SK-N-SH (cell line): ENCODE measurements at regions not wholly inside any gene's neighbourhood (a gene's known extent, or its start where the extent isn't known, plus 50 kb on each side); places are given as distances from the start of the nearest gene placed in this dataset.

ENCODE experiments used
- CTCF ChIA-PET: fragments of 300-600, 350-600 bp; formaldehyde crosslinking; extraction: SDS; loops from one replicate; lab custom pipeline; 2021; lab: Yijun Ruan, JAX
- POLR2A ChIA-PET: fragments of 350-600 bp; sonication (Branson Sonifier 250); formaldehyde crosslinking; extraction: SDS; loops from one replicate; lab custom pipeline; 2020; ENCODE audit warnings: antibody characterized with exemption, inconsistent platforms; lab: Yijun Ruan, JAX
- DNase-seq: peaks from one replicate; pipeline ENCODE4 v3.0.0; 2012
- H2AFZ ChIP-seq: fragments of 200-600 bp; sonication (generic); 2 replicates; pipeline ENCODE4 v1.8.1; 2016; ENCODE audit warnings: antibody characterized with exemption, mild to moderate bottlenecking, low read depth
- H3F3A ChIP-seq: fragments of 200-600 bp; sonication (generic); replicated peaks from 2 replicates; pipeline ENCODE3; 2016; ENCODE audit warnings: antibody characterized with exemption, mild to moderate bottlenecking; ENCODE audit not compliant: insufficient read depth
- H3K27ac ChIP-seq, 2 experiments: fragments of 200-500 bp in 1 of 2; fragments of 200-600 bp in 1 of 2; sonication (Bioruptor generic) in 1 of 2; sonication (generic), shearing (Covaris generic) in 1 of 2; 2 replicates each; pipeline versions ENCODE4 v1.5.1 to v1.6.1; 2014 to 2016; ENCODE audit warnings: low read depth in 2 of 2, inconsistent platforms in 1 of 2, low read length in 1 of 2, mild to moderate bottlenecking in 1 of 2, mixed read lengths in 1 of 2
- H3K27me3 ChIP-seq: fragments of 200-600 bp; sonication (generic), shearing (Covaris generic); 2 replicates; pipeline ENCODE4 v1.6.1; 2016; ENCODE audit warnings: mixed run types; ENCODE audit not compliant: insufficient read depth
- H3K36me3 ChIP-seq, 2 experiments: fragments of 200-500 bp in 1 of 2; fragments of 200-600 bp in 1 of 2; sonication (Bioruptor generic) in 1 of 2; sonication (generic) in 1 of 2; replicated peaks in 1 of 2; 2 replicates each; pipeline versions ENCODE3 to v1.5.1; 2014 to 2016; ENCODE audit warnings: low read length in 1 of 2, mild to moderate bottlenecking in 1 of 2; ENCODE audit not compliant: insufficient read depth in 2 of 2, control insufficient read depth in 1 of 2
- H3K4me1 ChIP-seq, 2 experiments: fragments of 200-500 bp in 1 of 2; fragments of 200-600 bp in 1 of 2; sonication (Bioruptor generic) in 1 of 2; sonication (generic), shearing (Covaris generic) in 1 of 2; 2 replicates each; pipeline versions ENCODE4 v1.5.1 to v1.6.1; 2014 to 2016; ENCODE audit warnings: low read depth in 1 of 2, low read length in 1 of 2, mixed run types in 1 of 2; ENCODE audit not compliant: insufficient read depth in 2 of 2, control insufficient read depth in 1 of 2
- H3K4me2 ChIP-seq: fragments of 200-600 bp; sonication (generic), shearing (Covaris generic); 2 replicates; pipeline ENCODE4 v1.6.1; 2017; ENCODE audit warnings: mixed run types
- H3K4me3 ChIP-seq, 2 experiments: fragments of 200-500 bp in 1 of 2; fragments of 200-600 bp in 1 of 2; sonication (Bioruptor generic) in 1 of 2; sonication (generic), shearing (Covaris generic) in 1 of 2; 2 replicates each; pipeline versions ENCODE4 v1.5.1 to v1.8.1; 2014 to 2016; ENCODE audit warnings: low read depth in 2 of 2, inconsistent platforms in 1 of 2, low read length in 1 of 2, mild to moderate bottlenecking in 1 of 2, mixed read lengths in 1 of 2, moderate library complexity in 1 of 2
- H3K79me2 ChIP-seq: fragments of 200-600 bp; sonication (generic); 2 replicates; pipeline ENCODE4 v1.8.1; 2017; ENCODE audit warnings: mild to moderate bottlenecking; ENCODE audit not compliant: insufficient read depth
- H3K9ac ChIP-seq: fragments of 200-600 bp; sonication (generic); 2 replicates; pipeline ENCODE4 v1.6.1; 2017; ENCODE audit warnings: mixed run types
- H3K9me2 ChIP-seq: fragments of 200-600 bp; sonication (generic); 2 replicates; pipeline ENCODE4 v1.6.1; 2017; ENCODE audit warnings: mixed run types
- H3K9me3 ChIP-seq: fragments of 200-600 bp; sonication (generic); 2 replicates; pipeline ENCODE4 v1.6.1; 2017; ENCODE audit warnings: mixed run types, mild to moderate bottlenecking, moderate library complexity
- H4K20me1 ChIP-seq: fragments of 200-600 bp; sonication (generic); 2 replicates; pipeline ENCODE4 v1.6.1; 2017; ENCODE audit warnings: mild to moderate bottlenecking, mixed run types; ENCODE audit not compliant: insufficient read depth
- ELF1 ChIP-seq: IDR thresholded peaks from 2 replicates; pipeline ENCODE4 v1.4.0; 2012
- EZH2phosphoT487 ChIP-seq: fragments of 200-600 bp; sonication (generic); IDR thresholded peaks from 2 replicates; pipeline ENCODE4 v1.6.1; 2017; ENCODE audit warnings: low read depth, mixed run types, mild to moderate bottlenecking, antibody characterized with exemption, moderate library complexity, borderline replicate concordance
- FOSL2 ChIP-seq: IDR thresholded peaks from 2 replicates; pipeline ENCODE4 v1.4.0; 2012; ENCODE audit warnings: low read depth, mild to moderate bottlenecking, moderate library complexity, borderline replicate concordance
- GABPA ChIP-seq: IDR thresholded peaks from 2 replicates; pipeline ENCODE4 v1.4.0; 2012; ENCODE audit warnings: low read depth, mild to moderate bottlenecking
- IRF3 ChIP-seq: fragments of 150-350 bp; IDR thresholded peaks from 2 replicates; pipeline ENCODE4 v1.6.1; 2016; ENCODE audit warnings: mild to moderate bottlenecking, low read depth, low read length
- JUND ChIP-seq: IDR thresholded peaks from 2 replicates; pipeline ENCODE4 v1.4.0; 2012
- MEF2A ChIP-seq: IDR thresholded peaks from 2 replicates; pipeline ENCODE4 v1.4.0; 2012; ENCODE audit warnings: low read depth, borderline replicate concordance
- POLR2AphosphoS5 ChIP-seq: IDR thresholded peaks from 2 replicates; pipeline ENCODE4 v1.6.1; 2012; ENCODE audit warnings: low read depth, low read length
- RFX5 ChIP-seq: IDR thresholded peaks from 2 replicates; pipeline ENCODE4 v1.6.1; 2012; ENCODE audit warnings: mild to moderate bottlenecking, improper control_type of control experiment, low read length
- RXRA ChIP-seq: IDR thresholded peaks from 2 replicates; pipeline ENCODE4 v1.4.0; 2012; ENCODE audit warnings: low read depth, mild to moderate bottlenecking, borderline replicate concordance
- SMC3 ChIP-seq: IDR thresholded peaks from 2 replicates; pipeline ENCODE4 v1.6.1; 2012; ENCODE audit warnings: low read depth, low read length, improper control_type of control experiment
- TEAD4 ChIP-seq: IDR thresholded peaks from 2 replicates; pipeline ENCODE4 v1.4.0; 2012; ENCODE audit warnings: mild to moderate bottlenecking, borderline replicate concordance; ENCODE audit not compliant: insufficient read depth
- WGBS: methylation state at CpG from one replicate; pipeline ENCODE4 v1.1.6; 2017; ENCODE audit warnings: low lambda C conversion rate; 5-methylcytosine and 5-hydroxymethylcytosine counted together
- TF ChIP-seq, protein P1 (sequence below): IDR thresholded peaks from 2 replicates; pipeline ENCODE4; 2012
- TF ChIP-seq, protein P2 (sequence below): IDR thresholded peaks from 2 replicates; pipeline ENCODE4 v1.4.0; 2012; ENCODE audit warnings: low read depth, borderline replicate concordance
- TF ChIP-seq, protein P3 (sequence below): fragments of 200-600 bp; sonication (generic); IDR thresholded peaks from 2 replicates; pipeline ENCODE4 v1.6.1; 2017; ENCODE audit warnings: antibody characterized with exemption, mild to moderate bottlenecking, moderate library complexity
- TF ChIP-seq, protein P4 (sequence below): IDR thresholded peaks from 2 replicates; pipeline ENCODE4 v1.6.1; 2012; ENCODE audit warnings: mild to moderate bottlenecking, low read depth, low read length, moderate library complexity
- TF ChIP-seq, protein P5 (sequence below): IDR thresholded peaks from 2 replicates; pipeline ENCODE4 v1.4.0; 2012; ENCODE audit warnings: low read depth

DNA sequence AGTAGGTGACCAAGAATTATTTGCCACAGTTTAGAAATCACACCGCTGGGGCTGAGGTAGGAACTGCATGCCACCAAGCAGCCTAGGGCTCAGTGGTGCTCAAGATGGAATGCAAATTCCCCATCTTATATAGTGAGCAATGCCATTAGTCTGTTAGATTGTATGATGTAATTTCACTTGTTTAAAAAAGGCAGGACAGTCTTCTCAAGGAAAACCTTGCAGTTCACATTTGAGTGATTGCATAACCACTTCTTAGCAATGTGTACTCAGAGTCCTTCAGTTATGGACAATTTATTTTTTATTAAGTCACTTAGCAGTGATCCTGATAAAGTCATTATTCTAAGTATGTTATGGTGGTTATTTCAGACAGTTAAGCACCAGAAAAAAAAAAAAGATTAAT lies 142.9 kb upstream of the SFRP2 start:
- no peak for TF ChIP-seq SMC3
- TF ChIP-seq IRF3 = no peak
- TF ChIP-seq FOSL2 = no peak
- TF ChIP-seq, protein P1, sequence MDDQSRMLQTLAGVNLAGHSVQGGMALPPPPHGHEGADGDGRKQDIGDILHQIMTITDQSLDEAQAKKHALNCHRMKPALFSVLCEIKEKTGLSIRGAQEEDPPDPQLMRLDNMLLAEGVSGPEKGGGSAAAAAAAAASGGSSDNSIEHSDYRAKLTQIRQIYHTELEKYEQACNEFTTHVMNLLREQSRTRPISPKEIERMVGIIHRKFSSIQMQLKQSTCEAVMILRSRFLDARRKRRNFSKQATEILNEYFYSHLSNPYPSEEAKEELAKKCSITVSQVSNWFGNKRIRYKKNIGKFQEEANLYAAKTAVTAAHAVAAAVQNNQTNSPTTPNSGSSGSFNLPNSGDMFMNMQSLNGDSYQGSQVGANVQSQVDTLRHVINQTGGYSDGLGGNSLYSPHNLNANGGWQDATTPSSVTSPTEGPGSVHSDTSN = no peak
- TF ChIP-seq RFX5 = no peak
- TF ChIP-seq ELF1 = no peak
- TF ChIP-seq GABPA = no peak
- TF ChIP-seq POLR2AphosphoS5 = no peak
- H3K4me2 ChIP-seq = no peak overlapping the region
- no peaks in the 10 kb centered on the region for H3K9me3 ChIP-seq
- H3K4me1 ChIP-seq = no peaks in the 10 kb centered on the region
- H4K20me1 ChIP-seq = no peaks in the 10 kb centered on the region
- no peaks in the 10 kb centered on the region for H3K36me3 ChIP-seq
- H3K9me2 ChIP-seq = no peaks in the 10 kb centered on the region
- no peak for DNase-seq
- H3K27me3 ChIP-seq = peaks cover 18% of the 10 kb centered on the region; the same call in 1 of the 2 replicates
- ChIA-PET CTCF (no interaction called here), POLR2A (no interaction called here)
- H2AFZ ChIP-seq = no peak overlapping the region
- 18% methylated on average over 1 of the region's 1 CpG for WGBS
- H3K4me3 ChIP-seq = no peak overlapping the region
- no peak overlapping the region for H3K9ac ChIP-seq
- no peak overlapping the region for H3K27ac ChIP-seq
- no peaks in the 10 kb centered on the region for H3K79me2 ChIP-seq
- no peaks in the 10 kb centered on the region for H3F3A ChIP-seq

DNA sequence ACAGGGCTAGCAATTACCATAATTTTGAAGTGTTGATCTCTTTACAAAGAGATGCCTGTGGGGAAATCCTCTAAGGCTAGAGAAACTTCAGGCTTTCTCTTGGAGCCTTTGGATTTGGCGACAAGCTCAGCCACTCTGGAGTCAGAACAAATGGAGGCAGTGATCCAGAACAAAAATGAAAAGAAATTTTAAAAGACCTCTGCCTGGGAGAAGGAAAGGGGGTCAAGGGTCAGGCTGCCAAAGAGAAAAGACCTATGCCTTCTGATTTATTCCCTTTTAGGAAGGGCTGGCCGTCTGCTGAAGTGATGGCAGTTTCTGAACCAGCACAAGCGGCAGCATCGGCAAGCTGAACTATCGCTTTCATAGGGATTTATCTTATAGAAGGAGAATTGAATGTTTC lies 140.8 kb upstream of the SFRP2 start:
- no peaks in the 10 kb centered on the region for H3K4me1 ChIP-seq
- no peaks in the 10 kb centered on the region for H3K36me3 ChIP-seq
- ChIA-PET CTCF (no interaction called here), POLR2A (no interaction called here)
- no peak overlapping the region for H3K4me3 ChIP-seq
- H3K27ac ChIP-seq = no peak overlapping the region
- H3K9me3 ChIP-seq = no peaks in the 10 kb centered on the region
- H3K79me2 ChIP-seq = no peaks in the 10 kb centered on the region
- H3K9ac ChIP-seq = no peak overlapping the region
- peaks cover 18% of the 10 kb centered on the region; the same call in 1 of the 2 replicates for H3K27me3 ChIP-seq
- no peaks in the 10 kb centered on the region for H3K9me2 ChIP-seq
- peak overlapping the region; percentile 33; the same call in 1 of the 2 replicates for H3K4me2 ChIP-seq
- no peak overlapping the region for H2AFZ ChIP-seq
- H3F3A ChIP-seq = no peaks in the 10 kb centered on the region
- 25% methylated on average over 5 of the region's 5 CpGs for WGBS
- H4K20me1 ChIP-seq = no peaks in the 10 kb centered on the region
- DNase-seq = no peak
- TF ChIP-seq IRF3 = no peak
- no peak for TF ChIP-seq MEF2A
- TF ChIP-seq, protein P2, sequence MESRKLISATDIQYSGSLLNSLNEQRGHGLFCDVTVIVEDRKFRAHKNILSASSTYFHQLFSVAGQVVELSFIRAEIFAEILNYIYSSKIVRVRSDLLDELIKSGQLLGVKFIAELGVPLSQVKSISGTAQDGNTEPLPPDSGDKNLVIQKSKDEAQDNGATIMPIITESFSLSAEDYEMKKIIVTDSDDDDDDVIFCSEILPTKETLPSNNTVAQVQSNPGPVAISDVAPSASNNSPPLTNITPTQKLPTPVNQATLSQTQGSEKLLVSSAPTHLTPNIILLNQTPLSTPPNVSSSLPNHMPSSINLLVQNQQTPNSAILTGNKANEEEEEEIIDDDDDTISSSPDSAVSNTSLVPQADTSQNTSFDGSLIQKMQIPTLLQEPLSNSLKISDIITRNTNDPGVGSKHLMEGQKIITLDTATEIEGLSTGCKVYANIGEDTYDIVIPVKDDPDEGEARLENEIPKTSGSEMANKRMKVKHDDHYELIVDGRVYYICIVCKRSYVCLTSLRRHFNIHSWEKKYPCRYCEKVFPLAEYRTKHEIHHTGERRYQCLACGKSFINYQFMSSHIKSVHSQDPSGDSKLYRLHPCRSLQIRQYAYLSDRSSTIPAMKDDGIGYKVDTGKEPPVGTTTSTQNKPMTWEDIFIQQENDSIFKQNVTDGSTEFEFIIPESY = no peak
- no peak for TF ChIP-seq TEAD4
- TF ChIP-seq JUND = no peak
- TF ChIP-seq EZH2phosphoT487 = no peak
- no peak for TF ChIP-seq FOSL2
- TF ChIP-seq, protein P3, sequence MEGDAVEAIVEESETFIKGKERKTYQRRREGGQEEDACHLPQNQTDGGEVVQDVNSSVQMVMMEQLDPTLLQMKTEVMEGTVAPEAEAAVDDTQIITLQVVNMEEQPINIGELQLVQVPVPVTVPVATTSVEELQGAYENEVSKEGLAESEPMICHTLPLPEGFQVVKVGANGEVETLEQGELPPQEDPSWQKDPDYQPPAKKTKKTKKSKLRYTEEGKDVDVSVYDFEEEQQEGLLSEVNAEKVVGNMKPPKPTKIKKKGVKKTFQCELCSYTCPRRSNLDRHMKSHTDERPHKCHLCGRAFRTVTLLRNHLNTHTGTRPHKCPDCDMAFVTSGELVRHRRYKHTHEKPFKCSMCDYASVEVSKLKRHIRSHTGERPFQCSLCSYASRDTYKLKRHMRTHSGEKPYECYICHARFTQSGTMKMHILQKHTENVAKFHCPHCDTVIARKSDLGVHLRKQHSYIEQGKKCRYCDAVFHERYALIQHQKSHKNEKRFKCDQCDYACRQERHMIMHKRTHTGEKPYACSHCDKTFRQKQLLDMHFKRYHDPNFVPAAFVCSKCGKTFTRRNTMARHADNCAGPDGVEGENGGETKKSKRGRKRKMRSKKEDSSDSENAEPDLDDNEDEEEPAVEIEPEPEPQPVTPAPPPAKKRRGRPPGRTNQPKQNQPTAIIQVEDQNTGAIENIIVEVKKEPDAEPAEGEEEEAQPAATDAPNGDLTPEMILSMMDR = no peak
- no peak for TF ChIP-seq RXRA
- TF ChIP-seq, protein P4, sequence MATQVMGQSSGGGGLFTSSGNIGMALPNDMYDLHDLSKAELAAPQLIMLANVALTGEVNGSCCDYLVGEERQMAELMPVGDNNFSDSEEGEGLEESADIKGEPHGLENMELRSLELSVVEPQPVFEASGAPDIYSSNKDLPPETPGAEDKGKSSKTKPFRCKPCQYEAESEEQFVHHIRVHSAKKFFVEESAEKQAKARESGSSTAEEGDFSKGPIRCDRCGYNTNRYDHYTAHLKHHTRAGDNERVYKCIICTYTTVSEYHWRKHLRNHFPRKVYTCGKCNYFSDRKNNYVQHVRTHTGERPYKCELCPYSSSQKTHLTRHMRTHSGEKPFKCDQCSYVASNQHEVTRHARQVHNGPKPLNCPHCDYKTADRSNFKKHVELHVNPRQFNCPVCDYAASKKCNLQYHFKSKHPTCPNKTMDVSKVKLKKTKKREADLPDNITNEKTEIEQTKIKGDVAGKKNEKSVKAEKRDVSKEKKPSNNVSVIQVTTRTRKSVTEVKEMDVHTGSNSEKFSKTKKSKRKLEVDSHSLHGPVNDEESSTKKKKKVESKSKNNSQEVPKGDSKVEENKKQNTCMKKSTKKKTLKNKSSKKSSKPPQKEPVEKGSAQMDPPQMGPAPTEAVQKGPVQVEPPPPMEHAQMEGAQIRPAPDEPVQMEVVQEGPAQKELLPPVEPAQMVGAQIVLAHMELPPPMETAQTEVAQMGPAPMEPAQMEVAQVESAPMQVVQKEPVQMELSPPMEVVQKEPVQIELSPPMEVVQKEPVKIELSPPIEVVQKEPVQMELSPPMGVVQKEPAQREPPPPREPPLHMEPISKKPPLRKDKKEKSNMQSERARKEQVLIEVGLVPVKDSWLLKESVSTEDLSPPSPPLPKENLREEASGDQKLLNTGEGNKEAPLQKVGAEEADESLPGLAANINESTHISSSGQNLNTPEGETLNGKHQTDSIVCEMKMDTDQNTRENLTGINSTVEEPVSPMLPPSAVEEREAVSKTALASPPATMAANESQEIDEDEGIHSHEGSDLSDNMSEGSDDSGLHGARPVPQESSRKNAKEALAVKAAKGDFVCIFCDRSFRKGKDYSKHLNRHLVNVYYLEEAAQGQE = no peak
- TF ChIP-seq, protein P5, sequence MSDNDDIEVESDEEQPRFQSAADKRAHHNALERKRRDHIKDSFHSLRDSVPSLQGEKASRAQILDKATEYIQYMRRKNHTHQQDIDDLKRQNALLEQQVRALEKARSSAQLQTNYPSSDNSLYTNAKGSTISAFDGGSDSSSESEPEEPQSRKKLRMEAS = no peak
